ENCODE measurements at regions not wholly inside any gene's neighbourhood (a gene's known extent, or its start where the extent isn't known, plus 50 kb on each side); places are given as distances from the start of the nearest gene placed in this dataset.

DNA sequence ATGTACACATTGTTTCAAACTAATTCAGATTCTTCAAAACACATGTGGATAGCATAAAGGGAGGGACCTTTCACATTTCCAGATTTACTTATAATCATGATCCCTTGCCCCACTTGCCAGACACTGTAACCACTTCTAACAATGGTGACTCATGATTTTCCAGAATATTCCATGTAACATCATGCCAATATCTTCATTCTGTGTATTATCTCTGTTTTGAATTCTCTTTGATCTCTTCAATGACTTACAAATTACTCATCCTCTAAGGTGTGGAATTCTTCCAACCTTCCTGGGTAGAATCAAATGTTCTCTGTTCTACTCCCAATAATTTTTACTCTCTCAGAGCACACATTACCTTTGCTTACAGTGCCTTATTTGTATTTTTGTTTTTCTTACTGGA, 517.1 kb downstream of the PCDH7 start:
- H3K4me3 ChIP-seq (ENCODE audit: extremely low read depth in 1 of 4, insufficient read depth in 2 of 4, low read depth in 3 of 4, low read length in 4 of 4), result no peak overlapping the region
- peaks cover 0 to 6% of the 10 kb centered on the region in 2 experiments; a peak in 3 of 4 replicates for H3K9me3 ChIP-seq (ENCODE audit: insufficient read depth in 2 of 2, low read depth in 1 of 2, low read length in 1 of 2)
- POLR2A ChIA-PET (ENCODE audit: partially characterized antibody), result no interaction called here
- no peaks in the 10 kb centered on the region for H3K79me1 ChIP-seq (ENCODE audit: low read depth, low read length)
- no peak overlapping the region for H2BK12ac ChIP-seq (ENCODE audit: low read depth, low read length)
- H3K56ac ChIP-seq (replicated peaks; ENCODE audit: insufficient read length, low read depth, low read length), result no peak overlapping the region
- H3K4me2 ChIP-seq (ENCODE audit: insufficient read depth in 1 of 2, low read depth in 2 of 2, low read length in 2 of 2), result no peak overlapping the region
- H2BK15ac ChIP-seq (ENCODE audit: low read length), result no peak overlapping the region
- H2AK5ac ChIP-seq (ENCODE audit: low read depth, low read length), result no peak overlapping the region
- H3K14ac ChIP-seq (ENCODE audit: insufficient read length), result no peak overlapping the region
- CTCF ChIA-PET (ENCODE audit: partially characterized antibody), result no interaction called here
- no peak overlapping the region for H3K23ac ChIP-seq (ENCODE audit: insufficient read length)
- H2BK5ac ChIP-seq (ENCODE audit: low read depth, low read length), result no peak overlapping the region
- DNase-seq (ENCODE audit: low read depth in 1 of 2, low spot score in 2 of 2) (no peak), FAIRE-seq (no peak)
- H2AFZ ChIP-seq (ENCODE audit: low read length), result no peak overlapping the region
- no peaks in the 10 kb centered on the region for H3K27me3 ChIP-seq (replicated peaks in 1 of 4; ENCODE audit: control insufficient read depth in 3 of 4, extremely low read depth in 1 of 4, insufficient read depth in 3 of 4, low read length in 3 of 4)
- no peak for TF ChIP-seq YY1 (IDR thresholded peaks at IDR 0.05; ENCODE audit: low read depth, low read length)
- TF ChIP-seq BRCA1 (IDR thresholded peaks at IDR 0.05; ENCODE audit: low read depth, low read length), result no peak
- H3K9ac ChIP-seq (replicated peaks in 1 of 4; ENCODE audit: extremely low read depth in 1 of 4, low read depth in 3 of 4, low read length in 3 of 4), result no peak overlapping the region
- no peaks in the 10 kb centered on the region for H3K79me2 ChIP-seq (ENCODE audit: control insufficient read depth in 1 of 2, insufficient read depth in 2 of 2, low read length in 2 of 2)
- H4K20me1 ChIP-seq (replicated peaks in 1 of 2; ENCODE audit: control insufficient read depth in 1 of 2, insufficient read depth in 2 of 2, low read length in 2 of 2), result no peaks in the 10 kb centered on the region
- H4K91ac ChIP-seq (replicated peaks; ENCODE audit: insufficient read length, low read length), result no peak overlapping the region
- H3K27ac ChIP-seq (ENCODE audit: low read depth, low read length), result no peak overlapping the region
- H2BK120ac ChIP-seq (replicated peaks; ENCODE audit: low read depth, low read length), result no peak overlapping the region
- no peaks in the 10 kb centered on the region for H3K23me2 ChIP-seq (ENCODE audit: low read depth, low read length)
- H3K4ac ChIP-seq (replicated peaks; ENCODE audit: insufficient read length, low read depth, low read length), result no peak overlapping the region
- H4K5ac ChIP-seq (ENCODE audit: insufficient read length, low read depth, low read length), result no peak overlapping the region
- no peak overlapping the region for H2BK20ac ChIP-seq (ENCODE audit: low read length)
- H4K8ac ChIP-seq (ENCODE audit: extremely low read depth, insufficient read depth, low read length), result no peak overlapping the region
- peaks cover 0 to 3% (median under 1%) of the 10 kb centered on the region in 4 experiments; a peak in 4 of 7 replicates for H3K4me1 ChIP-seq (replicated peaks in 1 of 4; ENCODE audit: control insufficient read depth in 3 of 4, insufficient read depth in 4 of 4, low read length in 3 of 4)
- H3K18ac ChIP-seq (ENCODE audit: extremely low read depth, low read length), result no peak overlapping the region
- H3K36me3 ChIP-seq (ENCODE audit: control insufficient read depth in 2 of 4, insufficient read depth in 4 of 4, low read length in 3 of 4), result no peaks in the 10 kb centered on the region
